Keratinocyte (primary cell): ENCODE measurements at regions not wholly inside any gene's neighbourhood (a gene's known extent, or its start where the extent isn't known, plus 50 kb on each side); places are given as distances from the start of the nearest gene placed in this dataset.

ENCODE experiments used
- DNase-seq: peaks from one replicate; pipeline ENCODE4 v3.0.0-alpha.2; 2011; ENCODE audit warnings: low read depth, missing footprints, low spot score
- FAIRE-seq: peaks from 2 replicates; lab custom pipeline; 2011; peaks lifted over from hg19 to GRCh38; lab: Jason Lieb, UNC
- H2AFZ ChIP-seq: 2 replicates; pipeline ENCODE4 v1.6.0; 2012; ENCODE audit warnings: low read length, control low read depth, inconsistent platforms; ENCODE audit not compliant: control insufficient read depth
- H3K27ac ChIP-seq: 2 replicates; pipeline ENCODE4 v1.5.1; 2011; ENCODE audit warnings: low read length; ENCODE audit not compliant: control insufficient read depth, insufficient read depth
- H3K27me3 ChIP-seq: 3 replicates; pipeline ENCODE4 v1.6.0; 2011; ENCODE audit warnings: low read length; ENCODE audit not compliant: control insufficient read depth, insufficient read depth; ENCODE audit errors: extremely low read depth
- H3K36me3 ChIP-seq, 2 experiments: 2 replicates in 1 of 2; 3 replicates in 1 of 2; pipeline ENCODE4 v1.5.1; 2011; ENCODE audit warnings: low read length in 2 of 2, mild to moderate bottlenecking in 1 of 2; ENCODE audit not compliant: control insufficient read depth in 2 of 2, insufficient read depth in 2 of 2; ENCODE audit errors: extremely low read depth in 1 of 2
- H3K4me1 ChIP-seq: 3 replicates; pipeline ENCODE4 v1.5.1; 2011; ENCODE audit warnings: low read length; ENCODE audit not compliant: control insufficient read depth, insufficient read depth; ENCODE audit errors: extremely low read depth
- H3K4me2 ChIP-seq: 3 replicates; pipeline ENCODE4 v1.6.0; 2011; ENCODE audit warnings: low read depth, low read length; ENCODE audit not compliant: control insufficient read depth, insufficient read depth; ENCODE audit errors: extremely low read depth
- H3K4me3 ChIP-seq, 3 experiments: fragments of 200-600 bp in 1 of 3; sonication (generic) in 1 of 3; 2 replicates in 2 of 3; 3 replicates in 1 of 3; pipeline ENCODE4 v1.5.1; 2011 to 2016; ENCODE audit warnings: low read length in 3 of 3, mild to moderate bottlenecking in 3 of 3, control low read depth in 2 of 3, inconsistent platforms in 1 of 3, low read depth in 1 of 3, mixed read lengths in 1 of 3, mixed run types in 1 of 3, moderate library complexity in 1 of 3; ENCODE audit not compliant: control insufficient read depth in 2 of 3, insufficient read depth in 2 of 3; ENCODE audit errors: extremely low read depth in 1 of 3
- H3K79me2 ChIP-seq: 2 replicates; pipeline ENCODE4 v1.6.0; 2012; ENCODE audit warnings: low read length; ENCODE audit not compliant: control insufficient read depth, insufficient read depth
- H3K9ac ChIP-seq: 3 replicates; pipeline ENCODE4 v1.6.0; 2011; ENCODE audit warnings: low read length; ENCODE audit not compliant: control insufficient read depth, insufficient read depth; ENCODE audit errors: extremely low read depth
- H3K9me1 ChIP-seq: 3 replicates; pipeline ENCODE4 v1.6.0; 2011; ENCODE audit warnings: low read length; ENCODE audit not compliant: control insufficient read depth, insufficient read depth; ENCODE audit errors: extremely low read depth
- H3K9me3 ChIP-seq: 2 replicates; pipeline ENCODE4 v1.5.1; 2012; ENCODE audit warnings: low read depth, low read length; ENCODE audit not compliant: control insufficient read depth
- H4K20me1 ChIP-seq: 3 replicates; pipeline ENCODE4 v1.6.0; 2011; ENCODE audit warnings: low read length; ENCODE audit not compliant: control insufficient read depth, insufficient read depth; ENCODE audit errors: extremely low read depth
- CTCF ChIP-seq, 3 experiments: IDR thresholded peaks in 1 of 3; conservative IDR thresholded peaks in 1 of 3; optimal IDR thresholded peaks in 1 of 3; 2 replicates in 2 of 3; 3 replicates in 1 of 3; pipeline versions ENCODE3 to v1.5.1; 2011; ENCODE audit warnings: low read length in 3 of 3, mild to moderate bottlenecking in 3 of 3, moderate library complexity in 2 of 3, control low read depth in 1 of 3, inconsistent platforms in 1 of 3; ENCODE audit not compliant: insufficient read depth in 2 of 3; ENCODE audit errors: extremely low read depth in 1 of 3
- EZH2 ChIP-seq: IDR thresholded peaks from one replicate; pipeline ENCODE4 v1.6.1; 2012; ENCODE audit warnings: inconsistent platforms, mild to moderate bottlenecking, low read length, moderate library complexity
- dilution Hi-C: fragments of 300-500 bp; cut with MboI; formaldehyde crosslinking; loops from one replicate; pipeline ENCODE4 v1.7.0; 2020; ENCODE audit warnings: low sequenced_read_pairs; ENCODE audit not compliant: extremely low pct_ligation_motif_present

DNA sequence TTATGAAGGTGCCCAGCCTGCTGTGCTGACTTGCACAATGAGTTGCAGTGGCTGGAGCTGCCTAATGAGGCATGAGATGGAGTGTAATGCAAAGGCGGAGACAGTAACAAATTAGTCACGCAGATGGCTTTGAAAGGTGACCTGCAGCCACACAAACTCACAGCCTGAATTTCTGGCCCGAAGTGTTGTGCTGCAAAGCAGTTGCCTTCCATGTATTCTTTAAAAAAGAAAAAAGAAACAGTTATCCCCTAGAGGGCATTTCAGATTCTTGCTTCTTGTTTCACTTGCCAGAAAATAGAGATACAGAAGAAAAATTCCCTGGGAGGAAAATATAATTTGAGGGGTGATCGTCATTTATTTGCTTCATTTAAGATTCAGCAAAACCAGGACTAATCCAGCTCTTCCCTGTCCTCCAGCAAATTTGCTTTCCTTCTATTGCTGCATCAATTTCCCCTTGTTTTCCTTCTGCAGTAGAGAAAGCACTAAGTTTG, 239.9 kb downstream of the ADRA2A start:
- Histone ChIP-seq H4K20me1 (no peaks in the 10 kb centered on the region), H2AFZ (no peak overlapping the region), H3K4me3 (no peak overlapping the region), H3K4me1 (no peaks in the 10 kb centered on the region), H3K9me3 (no peaks in the 10 kb centered on the region), H3K27ac (no peak overlapping the region), H3K27me3 (no peaks in the 10 kb centered on the region), H3K79me2 (no peaks in the 10 kb centered on the region), H3K36me3 (no peaks in the 10 kb centered on the region), H3K4me2 (peak overlapping the region; percentile 17), H3K9ac (no peak overlapping the region), H3K9me1 (no peaks in the 10 kb centered on the region)
- no peak for FAIRE-seq
- no peak for DNase-seq
- dilution Hi-C loops: no loop called here
- TF ChIP-seq EZH2: no peak
- no peak for TF ChIP-seq CTCF (optimal IDR thresholded peaks at IDR 0.05 in 1 of 3, IDR thresholded peaks at IDR 0.05 in 1 of 3, conservative IDR thresholded peaks at IDR 0.05 in 1 of 3; ENCODE audit: extremely low read depth in 1 of 3, insufficient read depth in 2 of 3, low read length in 3 of 3)

- Histone ChIP-seq H2AFZ (no peak overlapping the region), H3K4me1 (no peaks in the 10 kb centered on the region), H3K9ac (no peak overlapping the region), H3K27ac (no peak overlapping the region), H4K20me1 (no peaks in the 10 kb centered on the region), H3K79me2 (no peaks in the 10 kb centered on the region), H3K36me3 (no peaks in the 10 kb centered on the region), H3K9me1 (no peaks in the 10 kb centered on the region), H3K27me3 (no peaks in the 10 kb centered on the region), H3K9me3 (no peaks in the 10 kb centered on the region), H3K4me2 (no peak overlapping the region), H3K4me3 (no peak overlapping the region)
- no peak for TF ChIP-seq CTCF (optimal IDR thresholded peaks at IDR 0.05 in 1 of 3, IDR thresholded peaks at IDR 0.05 in 1 of 3, conservative IDR thresholded peaks at IDR 0.05 in 1 of 3; ENCODE audit: extremely low read depth in 1 of 3, insufficient read depth in 2 of 3, low read length in 3 of 3)
- no peak for TF ChIP-seq EZH2
- DNase-seq (no peak), FAIRE-seq (no peak)
- dilution Hi-C loops: no loop called here
These were observed 243.0 kb downstream of the ADRA2A start for GRCh38 chr10:111319866-111320265.
